ENCODE measurements at regions not wholly inside any gene's neighbourhood (a gene's known extent, or its start where the extent isn't known, plus 50 kb on each side); places are given as distances from the start of the nearest gene placed in this dataset.

- TF ChIP-seq, protein P1, sequence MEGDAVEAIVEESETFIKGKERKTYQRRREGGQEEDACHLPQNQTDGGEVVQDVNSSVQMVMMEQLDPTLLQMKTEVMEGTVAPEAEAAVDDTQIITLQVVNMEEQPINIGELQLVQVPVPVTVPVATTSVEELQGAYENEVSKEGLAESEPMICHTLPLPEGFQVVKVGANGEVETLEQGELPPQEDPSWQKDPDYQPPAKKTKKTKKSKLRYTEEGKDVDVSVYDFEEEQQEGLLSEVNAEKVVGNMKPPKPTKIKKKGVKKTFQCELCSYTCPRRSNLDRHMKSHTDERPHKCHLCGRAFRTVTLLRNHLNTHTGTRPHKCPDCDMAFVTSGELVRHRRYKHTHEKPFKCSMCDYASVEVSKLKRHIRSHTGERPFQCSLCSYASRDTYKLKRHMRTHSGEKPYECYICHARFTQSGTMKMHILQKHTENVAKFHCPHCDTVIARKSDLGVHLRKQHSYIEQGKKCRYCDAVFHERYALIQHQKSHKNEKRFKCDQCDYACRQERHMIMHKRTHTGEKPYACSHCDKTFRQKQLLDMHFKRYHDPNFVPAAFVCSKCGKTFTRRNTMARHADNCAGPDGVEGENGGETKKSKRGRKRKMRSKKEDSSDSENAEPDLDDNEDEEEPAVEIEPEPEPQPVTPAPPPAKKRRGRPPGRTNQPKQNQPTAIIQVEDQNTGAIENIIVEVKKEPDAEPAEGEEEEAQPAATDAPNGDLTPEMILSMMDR (IDR thresholded peaks at IDR 0.05), result no peak
- no peak for TF ChIP-seq POLR2AphosphoS5 (IDR thresholded peaks at IDR 0.05; ENCODE audit: insufficient read depth in 1 of 2, low read depth in 1 of 2)
These were observed 1005.8 kb downstream of the PCDH18 start for GRCh38 chr4:136526517-136526916.

Data from vagina (tissue), 2 donors.